Neural crest cell (in vitro differentiated cells): ENCODE measurements at regions not wholly inside any gene's neighbourhood (a gene's known extent, or its start where the extent isn't known, plus 50 kb on each side); places are given as distances from the start of the nearest gene placed in this dataset.

Experiments used
- DNase-seq: peaks from one replicate; pipeline ENCODE4 v3.0.0; 2021; ENCODE audit warnings: low read depth, mixed read lengths, low spot score
- H3K27ac Mint-ChIP-seq: one replicate; pipeline ENCODE4 v1.8.0; 2021; ENCODE audit warnings: mild to moderate bottlenecking, mixed read lengths; ENCODE audit not compliant: unreplicated experiment
- H3K27me3 Mint-ChIP-seq: 2 replicates; pipeline ENCODE4 v1.8.0; 2021; ENCODE audit warnings: low read depth, mild to moderate bottlenecking, mixed read lengths
- H3K36me3 Mint-ChIP-seq: 2 replicates; pipeline ENCODE4 v1.8.0; 2021; ENCODE audit warnings: low read depth, mild to moderate bottlenecking, mixed read lengths
- H3K4me1 Mint-ChIP-seq: 2 replicates; pipeline ENCODE4 v1.8.0; 2021; ENCODE audit warnings: mixed read lengths
- H3K4me3 Mint-ChIP-seq: one replicate; pipeline ENCODE4 v1.8.0; 2021; ENCODE audit warnings: mild to moderate bottlenecking, mixed read lengths
- H3K9me3 Mint-ChIP-seq: 2 replicates; pipeline ENCODE4 v1.8.0; 2021; ENCODE audit warnings: mixed read lengths
- TF ChIP-seq, protein P1 (sequence below): fragments of 200-600 bp; sonication (generic); conservative IDR thresholded peaks from 2 replicates; pipeline ENCODE4 v1.5.0; 2021; ENCODE audit warnings: antibody characterized with exemption, mild to moderate bottlenecking

DNA sequence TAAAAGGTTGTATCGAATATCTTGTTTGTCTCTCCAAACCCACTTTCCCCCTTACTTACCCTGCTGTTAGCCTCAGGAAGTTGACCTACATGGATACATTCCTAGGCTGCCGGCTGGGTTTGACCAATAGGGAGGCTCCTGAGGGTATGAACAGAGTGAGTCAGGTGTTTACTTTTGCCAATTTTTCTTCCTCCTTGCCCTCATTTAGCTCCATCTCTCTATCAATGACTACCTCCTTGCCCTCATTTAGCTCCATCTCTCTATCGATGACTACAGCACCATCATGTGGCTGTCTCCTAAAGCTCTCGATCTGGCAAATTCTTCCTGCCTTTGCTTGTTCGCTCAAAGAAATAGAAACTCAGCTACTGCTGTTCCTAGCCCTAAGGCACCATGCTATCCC, 571.9 kb upstream of the CRIM1 start:
- DNase-seq: no peak
- Mint-ChIP-seq H3K4me1 (no peaks in the 10 kb centered on the region), H3K27ac (no peak overlapping the region), H3K9me3 (peaks cover 14% of the 10 kb centered on the region), H3K4me3 (no peak overlapping the region), H3K36me3 (peaks cover 3% of the 10 kb centered on the region), H3K27me3 (no peaks in the 10 kb centered on the region)
- TF ChIP-seq, protein P1, sequence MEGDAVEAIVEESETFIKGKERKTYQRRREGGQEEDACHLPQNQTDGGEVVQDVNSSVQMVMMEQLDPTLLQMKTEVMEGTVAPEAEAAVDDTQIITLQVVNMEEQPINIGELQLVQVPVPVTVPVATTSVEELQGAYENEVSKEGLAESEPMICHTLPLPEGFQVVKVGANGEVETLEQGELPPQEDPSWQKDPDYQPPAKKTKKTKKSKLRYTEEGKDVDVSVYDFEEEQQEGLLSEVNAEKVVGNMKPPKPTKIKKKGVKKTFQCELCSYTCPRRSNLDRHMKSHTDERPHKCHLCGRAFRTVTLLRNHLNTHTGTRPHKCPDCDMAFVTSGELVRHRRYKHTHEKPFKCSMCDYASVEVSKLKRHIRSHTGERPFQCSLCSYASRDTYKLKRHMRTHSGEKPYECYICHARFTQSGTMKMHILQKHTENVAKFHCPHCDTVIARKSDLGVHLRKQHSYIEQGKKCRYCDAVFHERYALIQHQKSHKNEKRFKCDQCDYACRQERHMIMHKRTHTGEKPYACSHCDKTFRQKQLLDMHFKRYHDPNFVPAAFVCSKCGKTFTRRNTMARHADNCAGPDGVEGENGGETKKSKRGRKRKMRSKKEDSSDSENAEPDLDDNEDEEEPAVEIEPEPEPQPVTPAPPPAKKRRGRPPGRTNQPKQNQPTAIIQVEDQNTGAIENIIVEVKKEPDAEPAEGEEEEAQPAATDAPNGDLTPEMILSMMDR: no peak

DNA sequence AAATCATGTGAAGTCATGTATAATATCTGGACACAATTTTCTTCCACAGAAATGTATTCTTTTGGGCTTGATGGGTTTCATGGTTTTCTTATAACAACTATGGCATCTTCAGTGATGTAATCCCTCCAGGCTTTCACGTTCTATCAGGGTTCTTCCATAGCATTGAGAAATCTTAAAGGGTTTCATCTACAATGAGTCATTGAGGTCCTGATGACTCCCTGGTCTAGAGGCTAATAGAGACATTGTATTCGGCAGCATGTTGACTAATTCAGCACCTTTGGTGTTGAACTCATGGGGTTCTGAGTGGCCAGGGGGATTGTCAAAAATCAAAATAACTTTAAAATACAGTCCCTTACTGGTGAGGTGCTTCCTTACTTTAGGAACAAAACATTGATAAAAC, 614.0 kb upstream of the CRIM1 start:
- Mint-ChIP-seq H3K27me3 (no peaks in the 10 kb centered on the region), H3K4me3 (no peak overlapping the region), H3K36me3 (no peaks in the 10 kb centered on the region), H3K27ac (no peak overlapping the region), H3K4me1 (no peaks in the 10 kb centered on the region), H3K9me3 (peaks cover 3% of the 10 kb centered on the region)
- DNase-seq: no peak
- TF ChIP-seq, protein P1: no peak

DNA sequence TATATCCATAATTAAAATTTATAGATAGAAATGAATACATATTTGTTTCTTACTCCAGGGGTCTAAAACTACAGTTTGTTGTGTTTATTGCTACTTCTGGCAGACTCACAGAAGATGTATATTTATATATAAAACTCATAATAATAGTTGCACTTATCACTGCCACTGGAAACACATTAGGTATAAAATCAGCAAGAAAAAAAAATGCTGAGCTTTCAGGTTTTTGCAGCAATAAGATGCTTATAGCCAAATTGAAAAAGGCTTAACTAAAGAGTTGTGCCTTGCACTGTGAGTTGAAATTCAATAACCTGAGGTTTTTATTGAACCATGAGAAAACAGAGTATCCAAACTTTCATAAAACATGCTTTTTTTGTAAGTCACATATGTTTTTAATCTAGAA, 623.9 kb upstream of the CRIM1 start:
- Mint-ChIP-seq H3K27me3 (peaks cover 5% of the 10 kb centered on the region), H3K9me3 (no peaks in the 10 kb centered on the region), H3K27ac (no peak overlapping the region), H3K4me1 (no peaks in the 10 kb centered on the region), H3K4me3 (no peak overlapping the region), H3K36me3 (no peaks in the 10 kb centered on the region)
- TF ChIP-seq, protein P1: no peak
- DNase-seq: no peak

DNA sequence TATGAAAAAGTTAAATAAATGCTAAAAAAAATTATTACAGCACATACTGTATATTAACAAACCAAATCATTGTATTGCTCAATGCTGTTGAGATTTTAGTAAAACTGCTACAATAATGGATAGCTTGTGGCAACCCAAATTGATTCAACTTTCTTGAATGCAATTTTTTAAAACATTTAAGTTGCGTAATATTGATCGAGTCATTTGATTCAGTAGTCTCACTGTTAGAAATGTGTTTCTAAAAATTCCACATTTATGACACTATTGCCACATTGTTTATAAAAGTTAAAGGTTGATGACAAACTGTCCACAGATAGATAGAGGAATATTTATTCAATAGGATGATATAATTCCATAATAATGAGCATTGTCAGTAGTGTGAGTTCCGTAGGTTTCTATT, 640.7 kb upstream of the CRIM1 start:
- H3K36me3 Mint-ChIP-seq: no peaks in the 10 kb centered on the region
- no peaks in the 10 kb centered on the region for H3K27me3 Mint-ChIP-seq
- TF ChIP-seq, protein P1: no peak
- no peaks in the 10 kb centered on the region for H3K9me3 Mint-ChIP-seq
- no peak overlapping the region for H3K4me3 Mint-ChIP-seq
- no peaks in the 10 kb centered on the region for H3K4me1 Mint-ChIP-seq
- DNase-seq: no peak
- H3K27ac Mint-ChIP-seq: no peak overlapping the region

DNA sequence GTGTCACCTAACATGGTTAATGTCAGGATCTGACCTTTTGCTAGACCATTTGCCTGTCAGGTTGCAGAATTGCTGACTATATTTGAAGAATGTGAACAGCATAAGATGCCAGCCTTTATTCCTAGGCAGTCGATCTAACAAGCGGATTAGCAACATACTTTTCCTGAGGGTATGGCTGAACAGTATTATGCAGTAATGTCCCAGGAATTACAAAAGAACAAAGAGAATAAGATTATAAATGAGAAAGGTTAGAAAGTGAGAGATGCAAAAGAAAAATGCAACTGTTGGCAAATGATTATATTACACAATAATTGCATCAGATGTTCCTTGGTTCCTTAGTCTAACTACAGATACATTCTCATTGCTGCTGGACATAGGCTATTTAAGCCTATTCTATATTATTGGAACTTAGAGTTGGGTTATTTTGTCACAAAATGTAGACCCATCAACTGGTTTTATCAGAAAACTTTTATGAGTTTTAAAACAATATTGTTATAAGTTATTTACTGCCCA, 647.1 kb upstream of the CRIM1 start:
- TF ChIP-seq, protein P1: no peak
- no peaks in the 10 kb centered on the region for H3K27me3 Mint-ChIP-seq

DNA sequence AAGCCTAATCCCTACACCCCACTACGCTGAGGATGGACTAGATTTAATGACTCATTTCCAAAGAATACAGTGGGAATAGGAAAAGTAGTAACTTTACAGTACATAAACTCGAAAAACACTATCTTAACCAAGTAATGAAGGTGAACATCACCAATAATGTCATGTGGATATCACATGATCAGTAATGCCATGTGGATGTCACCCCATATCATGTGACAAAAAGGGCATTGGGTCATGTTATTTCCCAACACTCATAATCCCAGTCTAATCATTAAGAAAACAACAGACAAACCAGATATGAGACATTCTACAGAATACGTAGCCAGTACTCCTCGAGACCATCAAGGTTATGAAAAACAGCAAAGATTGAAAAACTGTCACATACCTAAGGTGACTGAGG, 667.3 kb upstream of the CRIM1 start:
- no peak overlapping the region for H3K4me3 Mint-ChIP-seq
- peaks cover 5% of the 10 kb centered on the region for H3K4me1 Mint-ChIP-seq
- TF ChIP-seq, protein P1: no peak
- H3K36me3 Mint-ChIP-seq: no peaks in the 10 kb centered on the region
- no peaks in the 10 kb centered on the region for H3K9me3 Mint-ChIP-seq
- no peaks in the 10 kb centered on the region for H3K27me3 Mint-ChIP-seq
- no peak overlapping the region for H3K27ac Mint-ChIP-seq
- DNase-seq: no peak

More for the DNA sequence above, 647.1 kb upstream of the CRIM1 start:
- no peak for DNase-seq
- no peak overlapping the region for H3K4me3 Mint-ChIP-seq
- H3K36me3 Mint-ChIP-seq: no peaks in the 10 kb centered on the region
- no peak overlapping the region for H3K27ac Mint-ChIP-seq
- no peaks in the 10 kb centered on the region for H3K4me1 Mint-ChIP-seq
- H3K9me3 Mint-ChIP-seq: no peaks in the 10 kb centered on the region
